MM.1S (cell line): ENCODE measurements at regions not wholly inside any gene's neighbourhood (a gene's known extent, or its start where the extent isn't known, plus 50 kb on each side); places are given as distances from the start of the nearest gene placed in this dataset.

Experiments
- DNase-seq: peaks from one replicate; pipeline ENCODE4 v3.0.0-alpha.2; 2015
- H2AFZ ChIP-seq: fragments of 300-600 bp; sonication (generic); 2 replicates; pipeline ENCODE4 v1.6.0; 2016; ENCODE audit warnings: antibody characterized with exemption, low read length
- H3F3A ChIP-seq: fragments of 300-600 bp; sonication (generic); 2 replicates; pipeline ENCODE4 v1.6.1; 2016; ENCODE audit warnings: mild to moderate bottlenecking, antibody characterized with exemption, low read length, moderate library complexity, mixed read lengths; ENCODE audit not compliant: insufficient read depth
- H3K27ac ChIP-seq: fragments of 300-600 bp; sonication (generic); 2 replicates; pipeline ENCODE4 v1.5.1; 2016; ENCODE audit warnings: mild to moderate bottlenecking, low read length
- H3K27me3 ChIP-seq: fragments of 300-600 bp; sonication (generic); replicated peaks from 2 replicates; pipeline ENCODE4 v1.6.0; 2016; ENCODE audit warnings: low read length; ENCODE audit not compliant: insufficient read depth
- H3K36me3 ChIP-seq: fragments of 300-600 bp; sonication (generic); replicated peaks from 2 replicates; pipeline ENCODE4 v1.6.1; 2016; ENCODE audit warnings: mild to moderate bottlenecking, low read length, mixed read lengths; ENCODE audit not compliant: insufficient read depth
- H3K4me1 ChIP-seq: fragments of 300-600 bp; sonication (generic); 2 replicates; pipeline ENCODE4 v1.6.1; 2016; ENCODE audit warnings: low read length, mixed read lengths
- H3K4me2 ChIP-seq: fragments of 300-600 bp; sonication (generic); 2 replicates; pipeline ENCODE4 v1.6.0; 2016; ENCODE audit warnings: low read depth, low read length
- H3K4me3 ChIP-seq: fragments of 300-600 bp; sonication (generic); 2 replicates; pipeline ENCODE4 v1.5.1; 2016; ENCODE audit warnings: low read length, mixed read lengths
- H3K79me2 ChIP-seq: fragments of 300-600 bp; sonication (generic); 2 replicates; pipeline ENCODE4 v1.6.1; 2016; ENCODE audit warnings: mixed run types, low read length, mixed read lengths
- H3K9ac ChIP-seq: fragments of 300-600 bp; sonication (generic); 2 replicates; pipeline ENCODE4 v1.6.1; 2016; ENCODE audit warnings: low read length, mixed read lengths
- H3K9me2 ChIP-seq: fragments of 300-600 bp; sonication (generic); replicated peaks from 2 replicates; pipeline ENCODE4 v1.6.1; 2016; ENCODE audit warnings: mild to moderate bottlenecking, low read length, mixed read lengths; ENCODE audit not compliant: insufficient read depth
- H3K9me3 ChIP-seq: fragments of 300-600 bp; sonication (generic); replicated peaks from 2 replicates; pipeline ENCODE4 v1.6.1; 2016; ENCODE audit warnings: mild to moderate bottlenecking, low read length, mixed read lengths; ENCODE audit not compliant: insufficient read depth
- H4K20me1 ChIP-seq: fragments of 300-600 bp; sonication (generic); 2 replicates; pipeline ENCODE4 v1.6.1; 2016; ENCODE audit warnings: mild to moderate bottlenecking, low read length, moderate library complexity, mixed read lengths; ENCODE audit not compliant: insufficient read depth
- EZH2 ChIP-seq: fragments of 300-600 bp; sonication (generic); optimal IDR thresholded peaks from 2 replicates; pipeline ENCODE3; 2017; ENCODE audit warnings: low read depth, mild to moderate bottlenecking, antibody characterized with exemption, low read length, mixed read lengths
- EZH2phosphoT487 ChIP-seq: fragments of 300-600 bp; sonication (generic); IDR thresholded peaks from 2 replicates; pipeline ENCODE4 v1.6.1; 2018; ENCODE audit warnings: antibody characterized with exemption, low read length
- TF ChIP-seq, protein P1 (sequence below): fragments of 300-600 bp; sonication (generic); IDR thresholded peaks from 2 replicates; pipeline ENCODE4 v1.5.1; 2016; ENCODE audit warnings: antibody characterized with exemption, low read length, mixed read lengths

DNA sequence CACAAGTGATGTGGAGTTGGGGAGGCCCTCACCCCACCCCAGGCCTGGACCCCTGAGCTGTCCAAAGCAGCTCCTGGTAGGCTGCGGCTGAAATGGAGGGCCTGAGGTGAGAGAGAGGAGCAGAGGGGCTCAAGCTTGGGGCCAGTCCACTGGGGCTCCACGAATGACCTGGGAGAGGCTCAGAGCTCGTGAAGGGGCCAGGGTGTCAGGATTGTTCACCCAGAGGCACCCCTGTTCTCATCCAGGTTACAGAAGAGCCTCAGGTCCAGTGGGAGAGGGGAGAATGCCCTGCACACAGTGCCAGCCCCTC lies 102.2 kb upstream of the RET start:
- TF ChIP-seq, protein P1, sequence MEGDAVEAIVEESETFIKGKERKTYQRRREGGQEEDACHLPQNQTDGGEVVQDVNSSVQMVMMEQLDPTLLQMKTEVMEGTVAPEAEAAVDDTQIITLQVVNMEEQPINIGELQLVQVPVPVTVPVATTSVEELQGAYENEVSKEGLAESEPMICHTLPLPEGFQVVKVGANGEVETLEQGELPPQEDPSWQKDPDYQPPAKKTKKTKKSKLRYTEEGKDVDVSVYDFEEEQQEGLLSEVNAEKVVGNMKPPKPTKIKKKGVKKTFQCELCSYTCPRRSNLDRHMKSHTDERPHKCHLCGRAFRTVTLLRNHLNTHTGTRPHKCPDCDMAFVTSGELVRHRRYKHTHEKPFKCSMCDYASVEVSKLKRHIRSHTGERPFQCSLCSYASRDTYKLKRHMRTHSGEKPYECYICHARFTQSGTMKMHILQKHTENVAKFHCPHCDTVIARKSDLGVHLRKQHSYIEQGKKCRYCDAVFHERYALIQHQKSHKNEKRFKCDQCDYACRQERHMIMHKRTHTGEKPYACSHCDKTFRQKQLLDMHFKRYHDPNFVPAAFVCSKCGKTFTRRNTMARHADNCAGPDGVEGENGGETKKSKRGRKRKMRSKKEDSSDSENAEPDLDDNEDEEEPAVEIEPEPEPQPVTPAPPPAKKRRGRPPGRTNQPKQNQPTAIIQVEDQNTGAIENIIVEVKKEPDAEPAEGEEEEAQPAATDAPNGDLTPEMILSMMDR = no peak
- TF ChIP-seq EZH2phosphoT487 (no peak), EZH2 (no peak)
- no peak overlapping the region for H2AFZ ChIP-seq
- H4K20me1 ChIP-seq = no peaks in the 10 kb centered on the region
- H3K9me2 ChIP-seq = no peaks in the 10 kb centered on the region
- no peaks in the 10 kb centered on the region for H3F3A ChIP-seq
- H3K4me3 ChIP-seq = no peak overlapping the region
- no peak for DNase-seq
- no peaks in the 10 kb centered on the region for H3K79me2 ChIP-seq
- no peak overlapping the region for H3K4me2 ChIP-seq
- no peaks in the 10 kb centered on the region for H3K36me3 ChIP-seq
- H3K4me1 ChIP-seq = no peaks in the 10 kb centered on the region
- no peak overlapping the region for H3K27ac ChIP-seq
- no peak overlapping the region for H3K9ac ChIP-seq
- H3K27me3 ChIP-seq = no peaks in the 10 kb centered on the region
- no peaks in the 10 kb centered on the region for H3K9me3 ChIP-seq

GRCh38 chr10:42975005-42975493 lies 101.8 kb upstream of the RET start:
- Histone ChIP-seq H3K36me3 (no peaks in the 10 kb centered on the region), H3K27me3 (no peaks in the 10 kb centered on the region), H3K4me1 (no peaks in the 10 kb centered on the region), H3K9me2 (no peaks in the 10 kb centered on the region), H3K27ac (no peak overlapping the region), H3K9ac (no peak overlapping the region), H3K4me2 (no peak overlapping the region), H3K79me2 (no peaks in the 10 kb centered on the region), H3F3A (no peaks in the 10 kb centered on the region), H4K20me1 (no peaks in the 10 kb centered on the region), H2AFZ (no peak overlapping the region), H3K4me3 (no peak overlapping the region), H3K9me3 (no peaks in the 10 kb centered on the region)
- no peak for DNase-seq
- no peak for TF ChIP-seq EZH2phosphoT487
- no peak for TF ChIP-seq EZH2
- TF ChIP-seq, protein P1 = no peak

DNA sequence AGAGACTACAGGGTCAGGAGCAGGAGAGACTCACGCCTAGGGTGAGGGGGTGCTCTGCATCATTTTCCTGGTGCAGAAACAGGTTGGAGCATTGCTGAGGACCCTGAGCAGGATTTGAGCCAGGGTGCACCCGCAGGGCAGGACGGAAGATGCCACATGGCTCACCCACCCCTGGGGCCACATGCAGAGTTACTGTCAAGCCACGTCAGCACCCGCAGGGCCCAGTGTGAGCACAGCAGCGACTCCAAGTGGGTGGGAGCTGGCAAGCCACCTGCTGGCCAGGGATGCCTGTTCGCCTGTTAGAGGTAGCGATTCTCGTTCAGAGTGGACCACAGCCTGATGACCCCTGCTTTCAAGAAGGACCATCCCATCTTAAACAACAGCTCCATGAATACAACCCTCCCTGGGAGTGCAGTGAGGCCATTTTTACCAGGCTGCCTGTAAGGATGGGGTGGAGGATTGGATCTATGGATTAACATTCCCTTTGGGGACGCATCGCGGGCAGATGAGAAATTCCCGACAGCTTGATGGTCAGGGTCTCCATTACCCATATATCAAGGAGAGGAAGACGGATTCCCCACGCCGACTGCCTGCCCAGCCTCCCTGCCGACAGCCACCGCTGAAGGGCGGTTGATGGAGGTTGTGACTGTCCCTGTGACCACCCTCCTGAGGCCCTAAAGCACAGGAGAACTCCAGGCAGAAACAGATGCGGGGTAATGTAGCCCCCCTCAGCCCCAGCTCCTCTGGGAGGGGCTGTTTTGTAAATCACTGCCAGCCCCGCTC lies 101.1 kb upstream of the RET start:
- no peaks in the 10 kb centered on the region for H4K20me1 ChIP-seq
- no peak overlapping the region for H2AFZ ChIP-seq
- no peaks in the 10 kb centered on the region for H3K9me2 ChIP-seq
- H3K9me3 ChIP-seq = no peaks in the 10 kb centered on the region
- H3K27me3 ChIP-seq = no peaks in the 10 kb centered on the region
- no peak for DNase-seq
- H3K4me1 ChIP-seq = no peaks in the 10 kb centered on the region
- no peaks in the 10 kb centered on the region for H3F3A ChIP-seq
- TF ChIP-seq, protein P1 = no peak
- TF ChIP-seq EZH2 = no peak
- TF ChIP-seq EZH2phosphoT487 = no peak
- H3K79me2 ChIP-seq = no peaks in the 10 kb centered on the region
- H3K9ac ChIP-seq = no peak overlapping the region
- no peaks in the 10 kb centered on the region for H3K36me3 ChIP-seq
- no peak overlapping the region for H3K27ac ChIP-seq
- no peak overlapping the region for H3K4me3 ChIP-seq
- H3K4me2 ChIP-seq = no peak overlapping the region
